ENCODE measurements at regions not wholly inside any gene's neighbourhood (a gene's known extent, or its start where the extent isn't known, plus 50 kb on each side); places are given as distances from the start of the nearest gene placed in this dataset.

- no peak overlapping the region for H3K27ac Mint-ChIP-seq (ENCODE audit: unreplicated experiment)
- Histone ChIP-seq H3K4me1 (no peaks in the 10 kb centered on the region), H3K27me3 (replicated peaks; ENCODE audit: control insufficient read depth, insufficient read depth, low read length) (no peaks in the 10 kb centered on the region), H3K4me3 (ENCODE audit: low read depth, low read length) (no peak overlapping the region), H3K9me3 (no peaks in the 10 kb centered on the region), H3K36me3 (ENCODE audit: control insufficient read depth, insufficient read depth, low read length) (no peaks in the 10 kb centered on the region)
- intact Hi-C loops (cut with micrococcal nuclease; ENCODE audit: unreplicated experiment) = no loop called here
- CTCF ChIA-PET = no interaction called here
- TF ChIP-seq, protein P1, sequence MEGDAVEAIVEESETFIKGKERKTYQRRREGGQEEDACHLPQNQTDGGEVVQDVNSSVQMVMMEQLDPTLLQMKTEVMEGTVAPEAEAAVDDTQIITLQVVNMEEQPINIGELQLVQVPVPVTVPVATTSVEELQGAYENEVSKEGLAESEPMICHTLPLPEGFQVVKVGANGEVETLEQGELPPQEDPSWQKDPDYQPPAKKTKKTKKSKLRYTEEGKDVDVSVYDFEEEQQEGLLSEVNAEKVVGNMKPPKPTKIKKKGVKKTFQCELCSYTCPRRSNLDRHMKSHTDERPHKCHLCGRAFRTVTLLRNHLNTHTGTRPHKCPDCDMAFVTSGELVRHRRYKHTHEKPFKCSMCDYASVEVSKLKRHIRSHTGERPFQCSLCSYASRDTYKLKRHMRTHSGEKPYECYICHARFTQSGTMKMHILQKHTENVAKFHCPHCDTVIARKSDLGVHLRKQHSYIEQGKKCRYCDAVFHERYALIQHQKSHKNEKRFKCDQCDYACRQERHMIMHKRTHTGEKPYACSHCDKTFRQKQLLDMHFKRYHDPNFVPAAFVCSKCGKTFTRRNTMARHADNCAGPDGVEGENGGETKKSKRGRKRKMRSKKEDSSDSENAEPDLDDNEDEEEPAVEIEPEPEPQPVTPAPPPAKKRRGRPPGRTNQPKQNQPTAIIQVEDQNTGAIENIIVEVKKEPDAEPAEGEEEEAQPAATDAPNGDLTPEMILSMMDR (IDR thresholded peaks at IDR 0.05; ENCODE audit: insufficient read depth in 1 of 2, low read depth in 1 of 2, low read length in 1 of 2, severe bottlenecking in 1 of 2, unreplicated experiment in 1 of 2) = no peak
- no peak for DNase-seq
- no peaks in the 10 kb centered on the region for H3K27me3 Mint-ChIP-seq (ENCODE audit: insufficient read depth, unreplicated experiment)
- H3K36me3 Mint-ChIP-seq (ENCODE audit: insufficient read depth, unreplicated experiment) = no peaks in the 10 kb centered on the region
- no peaks in the 10 kb centered on the region for H3K4me1 Mint-ChIP-seq (ENCODE audit: low read depth, unreplicated experiment)
- BruUV-seq (replicated peaks) = no TSS peak
- no peak overlapping the region for H3K4me3 Mint-ChIP-seq (ENCODE audit: unreplicated experiment)
- POLR2A ChIA-PET = no interaction called here
- H3K9me3 Mint-ChIP-seq (ENCODE audit: unreplicated experiment) = peaks cover 21% of the 10 kb centered on the region
Measured at GRCh38 chr18:10225300-10225699, 229.1 kb upstream of the APCDD1 start.

GRCh38 chr18:10226971-10227370 is 227.5 kb upstream of the APCDD1 start:
- POLR2A ChIA-PET = no interaction called here

GRCh38 chr18:10228326-10228725 is 226.1 kb upstream of the APCDD1 start:
- Mint-ChIP-seq H3K9me3 (ENCODE audit: unreplicated experiment) (peaks cover 9% of the 10 kb centered on the region), H3K4me1 (ENCODE audit: low read depth, unreplicated experiment) (no peaks in the 10 kb centered on the region), H3K27ac (ENCODE audit: unreplicated experiment) (no peak overlapping the region), H3K4me3 (ENCODE audit: unreplicated experiment) (no peak overlapping the region), H3K27me3 (ENCODE audit: insufficient read depth, unreplicated experiment) (no peaks in the 10 kb centered on the region), H3K36me3 (ENCODE audit: insufficient read depth, unreplicated experiment) (no peaks in the 10 kb centered on the region)
- TF ChIP-seq, protein P1 (IDR thresholded peaks at IDR 0.05; ENCODE audit: insufficient read depth in 1 of 2, low read depth in 1 of 2, low read length in 1 of 2, severe bottlenecking in 1 of 2, unreplicated experiment in 1 of 2) = no peak
- no peak overlapping the region for H3K4me3 ChIP-seq (ENCODE audit: low read depth, low read length)
- no TSS peak for BruUV-seq (replicated peaks)
- CTCF ChIA-PET = no interaction called here
- H3K27me3 ChIP-seq (replicated peaks; ENCODE audit: control insufficient read depth, insufficient read depth, low read length) = no peaks in the 10 kb centered on the region
- POLR2A ChIA-PET = no interaction called here
- no peaks in the 10 kb centered on the region for H3K9me3 ChIP-seq
- no peak for DNase-seq
- intact Hi-C loops (cut with micrococcal nuclease; ENCODE audit: unreplicated experiment) = no loop called here
- no peaks in the 10 kb centered on the region for H3K36me3 ChIP-seq (ENCODE audit: control insufficient read depth, insufficient read depth, low read length)
- H3K4me1 ChIP-seq = no peaks in the 10 kb centered on the region

More at GRCh38 chr18:10226971-10227370, 227.5 kb upstream of the APCDD1 start:
- Mint-ChIP-seq H3K27ac (ENCODE audit: unreplicated experiment) (no peak overlapping the region), H3K9me3 (ENCODE audit: unreplicated experiment) (peaks cover 9% of the 10 kb centered on the region), H3K4me3 (ENCODE audit: unreplicated experiment) (no peak overlapping the region), H3K27me3 (ENCODE audit: insufficient read depth, unreplicated experiment) (no peaks in the 10 kb centered on the region), H3K36me3 (ENCODE audit: insufficient read depth, unreplicated experiment) (no peaks in the 10 kb centered on the region), H3K4me1 (ENCODE audit: low read depth, unreplicated experiment) (no peaks in the 10 kb centered on the region)
- Histone ChIP-seq H3K9me3 (no peaks in the 10 kb centered on the region), H3K4me3 (ENCODE audit: low read depth, low read length) (no peak overlapping the region), H3K4me1 (no peaks in the 10 kb centered on the region), H3K36me3 (ENCODE audit: control insufficient read depth, insufficient read depth, low read length) (no peaks in the 10 kb centered on the region), H3K27me3 (replicated peaks; ENCODE audit: control insufficient read depth, insufficient read depth, low read length) (no peaks in the 10 kb centered on the region)
- TF ChIP-seq, protein P1 (IDR thresholded peaks at IDR 0.05; ENCODE audit: insufficient read depth in 1 of 2, low read depth in 1 of 2, low read length in 1 of 2, severe bottlenecking in 1 of 2, unreplicated experiment in 1 of 2) = no peak
- no peak for DNase-seq
- no TSS peak for BruUV-seq (replicated peaks)
- CTCF ChIA-PET = no interaction called here
- intact Hi-C loops (cut with micrococcal nuclease; ENCODE audit: unreplicated experiment) = no loop called here
